Caco-2 (cell line): ENCODE measurements at regions not wholly inside any gene's neighbourhood (a gene's known extent, or its start where the extent isn't known, plus 50 kb on each side); places are given as distances from the start of the nearest gene placed in this dataset.

Experiments used
- BruUV-seq: library from RNA; stranded (reverse); fragments of 400-500 nt; replicated peaks from 2 replicates; lab custom pipeline; 2021; lab: Mats Ljungman, UMichigan
- CTCF ChIA-PET: fragments of 300-600 bp; sonication (Branson Sonifier 250); formaldehyde crosslinking; loops from one replicate; lab custom pipeline; 2022; ENCODE audit warnings: antibody characterized with exemption; lab: Charles Lee
- POLR2A ChIA-PET: fragments of 300-600 bp; sonication (Branson Sonifier 250); formaldehyde crosslinking; loops from one replicate; lab custom pipeline; 2022; ENCODE audit warnings: antibody characterized with exemption; lab: Charles Lee
- DNase-seq, 2 experiments: peaks; one replicate each; pipeline versions ENCODE4 v3.0.0 to v3.0.0-alpha.2; 2020 to 2022
- H3K27me3 ChIP-seq: replicated peaks from 2 replicates; pipeline ENCODE4 v1.6.0; 2011; ENCODE audit warnings: low read length; ENCODE audit not compliant: control insufficient read depth, insufficient read depth
- H3K36me3 ChIP-seq: 2 replicates; pipeline ENCODE4 v1.5.1; 2011; ENCODE audit warnings: low read length; ENCODE audit not compliant: control insufficient read depth, insufficient read depth
- H3K4me1 ChIP-seq: fragments of 250-450 bp; sonication (Bioruptor Pico); 2 replicates; pipeline ENCODE4 v1.5.1; 2020; ENCODE audit warnings: mild to moderate bottlenecking
- H3K4me3 ChIP-seq: 2 replicates; pipeline ENCODE4 v1.5.1; 2011; ENCODE audit warnings: low read depth, mild to moderate bottlenecking, control low read depth, low read length
- H3K9me3 ChIP-seq: fragments of 250-450 bp; sonication (Bioruptor Pico); 2 replicates; pipeline ENCODE4 v1.5.1; 2020; ENCODE audit warnings: mild to moderate bottlenecking, moderate library complexity
- H3K27ac Mint-ChIP-seq: one replicate; pipeline ENCODE4 v1.8.0; 2022; ENCODE audit warnings: mixed read lengths; ENCODE audit not compliant: unreplicated experiment
- H3K27me3 Mint-ChIP-seq: one replicate; pipeline ENCODE4 v1.8.0; 2022; ENCODE audit warnings: mixed read lengths; ENCODE audit not compliant: insufficient read depth, unreplicated experiment
- H3K36me3 Mint-ChIP-seq: one replicate; pipeline ENCODE4 v1.8.0; 2022; ENCODE audit warnings: mild to moderate bottlenecking, mixed read lengths; ENCODE audit not compliant: insufficient read depth, unreplicated experiment
- H3K4me1 Mint-ChIP-seq: one replicate; pipeline ENCODE4 v1.8.0; 2022; ENCODE audit warnings: low read depth, mixed read lengths; ENCODE audit not compliant: unreplicated experiment
- H3K4me3 Mint-ChIP-seq: one replicate; pipeline ENCODE4 v1.8.0; 2022; ENCODE audit warnings: mild to moderate bottlenecking, moderate library complexity, mixed read lengths; ENCODE audit not compliant: unreplicated experiment
- H3K9me3 Mint-ChIP-seq: one replicate; pipeline ENCODE4 v1.8.0; 2022; ENCODE audit warnings: mixed read lengths; ENCODE audit not compliant: unreplicated experiment
- CTCF ChIP-seq, 2 experiments: fragments of 200-600 bp in 1 of 2; IDR thresholded peaks; 1 replicate in 1 of 2; 2 replicates in 1 of 2; pipeline versions ENCODE4 v1.5.1 to v1.8.0; 2011 to 2022; ENCODE audit warnings: antibody characterized with exemption in 1 of 2, control low read depth in 1 of 2, inconsistent platforms in 1 of 2, low read depth in 1 of 2, low read length in 1 of 2, mild to moderate bottlenecking in 1 of 2, moderate library complexity in 1 of 2; ENCODE audit not compliant: insufficient read depth in 1 of 2, severe bottlenecking in 1 of 2, unreplicated experiment in 1 of 2
- intact Hi-C: fragments of 100-400 bp; cut with micrococcal nuclease; formaldehyde crosslinking; loops from one replicate; pipeline ENCODE4 v1.10.0; 2022; ENCODE audit not compliant: unreplicated experiment

- H3K36me3 ChIP-seq: no peaks in the 10 kb centered on the region
- ChIA-PET CTCF (no interaction called here), POLR2A (no interaction called here)
- no peaks in the 10 kb centered on the region for H3K9me3 Mint-ChIP-seq
- H3K9me3 ChIP-seq: no peaks in the 10 kb centered on the region
- no peak overlapping the region for H3K4me3 Mint-ChIP-seq
- H3K4me3 ChIP-seq: no peak overlapping the region
- no peaks in the 10 kb centered on the region for H3K27me3 Mint-ChIP-seq
- intact Hi-C loops: no loop called here
- no TSS peak for BruUV-seq
- no peaks in the 10 kb centered on the region for H3K4me1 Mint-ChIP-seq
- H3K36me3 Mint-ChIP-seq: no peaks in the 10 kb centered on the region
- no peaks in the 10 kb centered on the region for H3K27me3 ChIP-seq
- H3K27ac Mint-ChIP-seq: no peak overlapping the region
- H3K4me1 ChIP-seq: no peaks in the 10 kb centered on the region
- TF ChIP-seq CTCF (IDR thresholded peaks at IDR 0.05; ENCODE audit: insufficient read depth in 1 of 2, low read depth in 1 of 2, low read length in 1 of 2, severe bottlenecking in 1 of 2, unreplicated experiment in 1 of 2): no peak
- DNase-seq: no peak
Measured at GRCh38 chr22:27181537-27181936, 524.1 kb downstream of the MIAT start.

DNA sequence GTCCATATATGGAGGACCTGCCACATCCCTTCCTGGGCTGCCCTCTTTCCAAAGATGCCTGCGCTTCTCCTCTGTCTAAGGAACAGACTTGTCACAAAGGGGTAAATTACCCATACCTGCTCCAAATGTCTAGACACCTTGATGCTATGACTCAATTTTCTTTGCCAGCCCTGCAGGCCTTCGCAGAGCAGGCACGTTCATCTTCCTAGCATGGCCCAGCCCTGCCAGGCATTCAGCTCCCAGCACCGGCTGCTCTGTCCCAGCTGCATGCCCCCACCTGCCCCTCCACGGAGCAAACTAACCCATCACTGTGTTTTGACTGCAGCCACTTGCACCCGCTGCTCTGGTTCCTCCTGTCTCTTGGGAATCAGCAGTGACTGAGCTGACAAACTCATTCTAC, 526.1 kb downstream of the MIAT start:
- no peaks in the 10 kb centered on the region for H3K9me3 Mint-ChIP-seq
- no peaks in the 10 kb centered on the region for H3K4me1 Mint-ChIP-seq
- no peaks in the 10 kb centered on the region for H3K36me3 Mint-ChIP-seq
- Histone ChIP-seq H3K9me3 (no peaks in the 10 kb centered on the region), H3K27me3 (no peaks in the 10 kb centered on the region), H3K36me3 (no peaks in the 10 kb centered on the region), H3K4me3 (no peak overlapping the region), H3K4me1 (no peaks in the 10 kb centered on the region)
- no peaks in the 10 kb centered on the region for H3K27me3 Mint-ChIP-seq
- no peak overlapping the region for H3K27ac Mint-ChIP-seq
- no peak overlapping the region for H3K4me3 Mint-ChIP-seq
- CTCF ChIA-PET: no interaction called here
- intact Hi-C loops: no loop called here
- no peak for DNase-seq
- no peak for TF ChIP-seq CTCF (IDR thresholded peaks at IDR 0.05; ENCODE audit: insufficient read depth in 1 of 2, low read depth in 1 of 2, low read length in 1 of 2, severe bottlenecking in 1 of 2, unreplicated experiment in 1 of 2)
- BruUV-seq: no TSS peak
- POLR2A ChIA-PET: no interaction called here

DNA sequence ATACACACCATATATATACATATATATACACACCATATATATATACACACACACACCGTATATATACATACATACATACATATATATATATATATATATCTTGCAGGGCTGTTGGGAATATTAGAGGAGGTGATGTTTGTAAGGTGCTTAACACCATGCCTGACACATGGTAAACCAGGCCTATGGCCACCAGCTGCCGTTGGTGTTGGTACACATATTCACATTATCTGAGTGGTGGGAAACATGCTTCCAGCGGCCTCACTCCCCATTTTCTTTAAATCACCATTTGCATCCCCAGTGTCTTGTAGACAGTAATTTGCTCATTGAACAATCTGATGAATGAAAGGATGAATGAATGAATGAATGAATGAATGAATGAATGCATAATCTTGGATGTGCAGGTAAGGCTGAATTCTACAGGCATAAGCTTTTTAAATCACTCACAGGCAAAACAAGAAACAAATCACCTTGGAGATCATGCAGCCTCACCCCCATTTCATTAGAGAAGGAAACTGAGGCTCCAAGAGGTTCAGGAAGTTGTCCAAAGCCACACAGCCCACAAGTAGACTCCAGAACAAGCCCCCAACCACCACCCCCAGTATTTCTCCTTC, 527.8 kb downstream of the MIAT start:
- H3K27me3 ChIP-seq: no peaks in the 10 kb centered on the region
- CTCF ChIA-PET: no interaction called here
- no TSS peak for BruUV-seq
- Mint-ChIP-seq H3K27me3 (no peaks in the 10 kb centered on the region), H3K4me3 (no peak overlapping the region), H3K36me3 (no peaks in the 10 kb centered on the region), H3K27ac (no peak overlapping the region), H3K9me3 (no peaks in the 10 kb centered on the region), H3K4me1 (no peaks in the 10 kb centered on the region)
- H3K9me3 ChIP-seq: no peaks in the 10 kb centered on the region
- H3K36me3 ChIP-seq: no peaks in the 10 kb centered on the region
- H3K4me3 ChIP-seq: no peak overlapping the region
- TF ChIP-seq CTCF (IDR thresholded peaks at IDR 0.05; ENCODE audit: insufficient read depth in 1 of 2, low read depth in 1 of 2, low read length in 1 of 2, severe bottlenecking in 1 of 2, unreplicated experiment in 1 of 2): no peak
- no peak for DNase-seq
- POLR2A ChIA-PET: no interaction called here
- intact Hi-C loops: no loop called here
- H3K4me1 ChIP-seq: no peaks in the 10 kb centered on the region
